Myocyte (in vitro differentiated cells): ENCODE measurements at regions not wholly inside any gene's neighbourhood (a gene's known extent, or its start where the extent isn't known, plus 50 kb on each side); places are given as distances from the start of the nearest gene placed in this dataset.

Experiments
- DNase-seq: peaks from one replicate; pipeline ENCODE4 v3.0.0-alpha.2; 2012; ENCODE audit warnings: low read depth

DNA sequence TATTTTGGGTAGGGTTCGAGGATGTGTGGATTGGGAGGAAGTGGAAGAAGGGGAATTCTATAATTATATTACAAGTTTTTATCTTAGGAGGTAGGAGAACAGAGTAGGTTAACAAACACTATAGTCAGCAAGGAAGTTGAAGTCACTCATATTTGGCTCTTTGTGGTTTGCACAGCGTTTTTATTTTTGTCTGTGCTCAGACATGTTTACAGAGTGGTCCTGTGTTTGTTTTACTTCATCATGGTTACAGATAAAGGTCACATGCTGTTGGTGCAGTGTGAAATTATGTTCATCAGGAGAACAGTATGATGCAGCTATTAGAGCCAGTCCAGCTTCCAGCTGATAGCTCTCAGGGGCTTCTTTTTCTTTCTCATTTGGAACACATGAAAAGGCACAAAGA, 299.9 kb upstream of the SFRP2 start:
- peak; percentile 36 for DNase-seq

DNA sequence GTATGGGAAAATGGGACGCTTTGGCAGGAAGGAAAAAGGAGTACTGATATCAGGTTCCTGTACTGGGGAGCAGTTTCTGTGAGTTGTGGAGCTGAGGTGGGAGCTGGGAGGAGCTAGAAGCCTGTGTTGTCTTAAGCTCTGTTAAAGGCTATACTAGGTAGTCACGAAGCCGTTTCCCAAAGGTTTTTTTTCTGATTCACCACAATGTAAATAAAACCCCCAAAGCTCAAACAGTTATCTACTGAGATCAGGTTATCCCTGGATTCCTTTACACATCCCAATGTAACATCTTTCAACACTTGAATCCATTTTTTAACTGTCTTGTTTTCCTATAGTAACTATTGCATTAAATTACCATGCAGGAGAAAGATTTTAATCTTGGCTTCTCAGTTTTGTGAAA, 297.4 kb upstream of the SFRP2 start:
- no peak for DNase-seq

DNA sequence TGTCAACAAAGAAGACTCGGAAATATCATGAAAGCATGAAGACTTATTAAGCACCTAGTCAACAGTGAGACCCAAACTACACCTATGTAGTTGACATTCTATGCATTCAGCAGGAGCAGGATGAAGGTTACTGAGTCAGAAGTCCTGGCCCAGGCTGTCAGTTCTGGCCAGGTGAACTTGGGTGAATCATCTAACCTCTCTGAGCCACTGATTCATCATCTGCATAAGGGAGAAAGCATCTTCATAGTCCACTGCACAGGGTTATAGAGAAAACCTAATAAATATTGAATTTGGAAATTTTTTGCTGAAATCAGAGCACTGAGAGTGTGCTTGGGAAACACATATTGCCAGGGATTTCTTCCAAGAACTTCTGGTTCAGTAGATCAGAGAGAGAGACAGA, 296.0 kb upstream of the SFRP2 start:
- DNase-seq = no peak

DNA sequence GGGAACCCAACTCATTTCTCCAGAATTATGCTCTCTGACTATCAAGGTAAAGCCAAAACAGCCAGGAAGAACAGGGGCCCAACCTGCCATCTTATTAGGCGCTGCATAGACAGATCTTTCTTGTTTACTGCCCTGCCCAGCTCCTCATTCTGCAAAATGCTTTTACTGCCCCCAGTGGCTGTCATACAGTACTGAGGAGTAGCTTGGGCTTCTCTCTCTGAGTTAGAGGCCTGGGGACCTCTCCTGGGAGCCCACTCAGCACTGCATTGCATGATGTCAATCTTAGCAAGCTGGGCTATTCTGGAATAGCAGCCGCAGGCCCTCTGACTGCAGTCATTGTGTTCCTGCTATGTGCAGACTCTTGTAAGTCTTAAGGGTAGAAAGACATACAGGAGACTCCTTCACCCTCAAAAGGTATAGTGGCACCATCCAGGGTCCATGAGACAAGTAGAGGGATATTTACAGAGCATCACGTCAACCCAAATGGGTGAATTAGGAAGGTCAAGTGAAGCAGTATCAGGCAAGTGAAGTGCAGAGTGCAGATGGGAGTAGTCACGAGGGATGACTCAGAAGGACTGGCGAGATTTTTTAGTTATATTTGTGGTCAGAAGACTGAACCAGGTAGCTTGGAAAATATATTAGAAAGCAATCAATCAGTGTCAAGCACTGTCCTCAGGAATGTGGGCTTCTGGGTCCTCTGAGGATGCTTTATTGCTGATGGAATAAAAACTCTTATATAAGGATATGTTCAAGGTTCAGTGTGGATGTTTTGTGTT, 294.1 kb upstream of the SFRP2 start:
- peak; percentile 44 for DNase-seq

DNA sequence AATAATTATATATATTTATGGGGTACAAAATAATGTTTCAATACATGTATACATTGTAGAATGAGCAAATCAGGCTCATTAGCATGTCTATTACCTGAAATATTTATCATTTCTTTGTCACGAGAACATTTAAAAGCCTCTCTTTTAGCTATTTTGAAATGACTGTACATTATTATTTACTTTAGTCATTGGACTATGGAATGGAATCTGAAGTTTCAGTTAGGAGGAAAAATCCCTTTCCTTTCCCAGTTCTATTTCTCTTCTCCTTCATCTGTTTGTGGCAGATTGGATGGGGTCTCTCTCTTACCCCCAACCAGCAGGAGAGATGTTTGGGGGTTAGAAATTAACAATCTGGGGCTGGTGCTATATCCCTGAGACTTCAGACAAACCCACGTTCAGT, 292.5 kb upstream of the SFRP2 start:
- DNase-seq = no peak

DNA sequence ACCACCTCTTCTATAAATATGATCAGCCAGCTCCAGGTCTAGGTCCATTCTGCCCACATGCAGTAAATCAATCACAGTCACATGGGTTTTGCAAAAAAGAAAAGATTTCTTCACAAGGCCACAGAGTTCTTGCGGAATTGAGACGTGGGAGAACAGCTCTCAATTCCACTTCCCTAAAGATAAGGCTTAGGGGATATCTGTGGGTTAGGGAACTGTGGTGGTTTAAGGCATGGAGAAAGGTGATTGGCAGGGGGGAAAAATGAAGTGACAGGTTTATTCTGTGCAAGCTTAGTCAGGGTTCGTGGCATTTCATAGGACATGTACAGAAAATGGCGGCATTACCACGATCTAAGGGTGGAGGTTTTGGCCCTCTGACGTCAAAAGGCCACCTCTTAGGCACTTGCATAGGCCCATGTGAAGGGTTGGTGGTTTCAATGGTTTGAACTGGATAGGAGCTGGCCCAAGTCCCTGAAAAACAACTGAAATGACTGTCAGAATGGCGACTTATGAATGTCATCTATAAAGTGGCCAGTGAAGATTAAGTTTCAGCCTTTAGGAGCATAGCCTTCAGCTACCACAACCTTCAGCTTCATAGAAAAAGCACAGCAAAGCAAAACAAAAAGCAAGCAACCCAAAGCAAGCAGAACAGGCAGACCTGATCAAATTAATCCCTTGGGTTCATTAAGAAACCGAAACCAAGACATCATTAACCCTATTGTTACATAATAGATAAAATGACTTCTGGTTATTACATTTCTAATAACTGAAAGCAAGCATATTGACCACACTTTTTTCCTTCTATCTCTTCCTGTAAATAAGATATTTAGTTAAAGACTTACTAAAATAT, 289.8 kb upstream of the SFRP2 start:
- DNase-seq = no peak

DNA sequence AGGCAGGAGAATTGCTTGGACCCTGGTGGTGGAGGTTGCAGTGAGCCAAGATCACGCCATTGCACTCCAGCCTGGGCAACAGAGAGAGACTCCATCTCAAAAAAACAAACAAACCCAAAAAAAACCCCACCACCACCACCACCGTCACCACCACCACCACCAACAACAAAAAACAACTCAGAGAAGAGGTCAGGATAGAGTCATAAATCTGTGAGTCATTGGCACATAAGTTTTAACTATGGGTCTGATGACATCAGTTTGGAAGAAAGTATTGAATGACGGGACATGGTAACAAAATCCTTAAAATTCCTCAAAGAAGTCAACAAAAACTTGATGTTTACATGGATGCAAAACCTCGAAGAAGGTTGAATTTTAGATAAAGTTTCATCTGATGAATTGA, 288.0 kb upstream of the SFRP2 start:
- no peak for DNase-seq

DNA sequence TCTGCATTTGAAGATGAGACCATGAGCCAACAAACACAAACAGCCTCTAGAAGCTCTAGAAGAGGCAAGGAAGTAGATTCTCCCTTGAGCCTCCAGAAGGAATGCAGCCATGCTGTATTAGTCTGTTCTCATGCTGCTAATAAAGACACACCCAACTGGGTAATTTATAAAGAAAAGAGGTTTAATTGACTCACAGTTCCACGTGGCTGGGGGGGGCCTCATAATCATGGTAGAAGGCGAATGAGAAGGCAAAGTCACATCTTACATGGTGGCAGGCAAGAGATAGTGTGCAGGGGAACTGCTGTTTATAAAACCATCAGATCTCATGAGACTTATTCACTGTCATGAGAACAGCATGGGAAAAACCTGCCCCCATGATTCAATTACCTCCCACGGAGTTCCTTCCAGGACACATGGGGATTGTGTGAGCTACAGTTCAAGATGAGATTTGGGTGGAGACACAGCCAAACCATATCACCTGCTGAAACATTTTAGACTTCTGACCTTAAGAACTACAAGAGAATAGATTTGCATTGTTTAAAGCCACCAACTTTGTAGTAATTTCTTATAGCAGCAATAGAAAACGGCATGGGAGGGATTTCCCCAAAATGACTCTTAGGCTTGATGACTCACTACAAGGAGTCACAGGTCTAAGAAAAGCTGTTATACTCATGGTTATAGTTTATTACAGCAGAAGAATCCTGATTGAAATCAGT, 284.4 kb upstream of the SFRP2 start:
- peak; percentile 57 for DNase-seq

DNA sequence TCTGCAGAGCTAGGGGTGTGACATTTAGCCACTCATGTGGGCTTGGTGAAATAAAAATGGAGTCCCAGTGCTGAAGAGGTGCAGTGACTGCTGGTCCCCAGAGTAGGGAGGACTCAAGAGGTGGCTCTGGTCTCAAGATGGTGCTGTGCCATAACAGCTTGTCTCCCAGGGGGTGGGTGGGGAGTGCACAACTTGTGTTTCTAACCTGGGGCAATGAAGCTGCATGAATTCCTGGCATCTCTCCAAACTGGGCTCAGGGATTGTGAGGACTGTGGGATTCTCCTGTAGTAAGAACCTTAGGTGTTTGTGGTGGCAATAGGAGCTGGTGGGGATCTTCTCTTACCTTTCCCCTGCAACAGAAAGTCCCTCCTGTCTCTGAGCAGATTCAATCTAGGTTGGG, 278.9 kb upstream of the SFRP2 start:
- no peak for DNase-seq

DNA sequence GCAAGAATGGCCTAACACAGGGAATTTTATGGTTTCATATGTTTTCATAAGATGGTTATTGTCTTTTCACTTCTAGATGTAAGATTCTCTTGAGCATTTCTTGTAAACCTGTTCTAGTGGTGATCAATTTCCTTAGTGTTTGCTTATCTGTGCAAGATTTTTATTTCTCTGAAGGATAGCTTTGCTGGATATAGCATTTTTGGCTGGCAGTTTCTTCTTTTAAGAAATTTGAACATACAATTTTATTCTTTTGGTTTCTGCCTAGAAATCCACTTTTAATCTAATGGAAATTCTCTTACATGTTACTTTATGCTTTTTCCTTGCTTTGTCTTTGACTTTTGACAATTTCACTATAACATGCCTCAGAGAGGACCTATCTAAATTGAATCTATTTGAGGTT, 276.5 kb upstream of the SFRP2 start:
- DNase-seq = no peak

DNA sequence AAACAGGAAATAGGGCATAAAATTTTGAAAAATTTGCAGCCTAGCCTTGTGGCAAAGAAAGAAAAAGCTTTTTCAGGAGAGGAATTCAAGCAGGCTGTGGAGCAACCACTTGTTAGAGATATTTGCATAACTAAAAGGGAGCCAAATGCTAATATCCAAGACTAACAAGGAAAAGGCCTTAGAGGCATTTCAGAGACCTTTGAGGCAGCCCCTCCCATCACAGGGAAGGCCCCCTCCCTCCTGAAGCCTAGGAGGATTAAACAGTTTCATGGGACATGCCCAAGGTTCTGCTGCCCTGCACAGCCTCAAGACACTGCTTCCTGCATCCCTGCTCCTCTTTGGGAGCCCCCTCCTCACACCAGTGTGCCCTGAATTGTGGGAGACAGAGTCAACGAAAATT, 275.4 kb upstream of the SFRP2 start:
- DNase-seq = no peak

DNA sequence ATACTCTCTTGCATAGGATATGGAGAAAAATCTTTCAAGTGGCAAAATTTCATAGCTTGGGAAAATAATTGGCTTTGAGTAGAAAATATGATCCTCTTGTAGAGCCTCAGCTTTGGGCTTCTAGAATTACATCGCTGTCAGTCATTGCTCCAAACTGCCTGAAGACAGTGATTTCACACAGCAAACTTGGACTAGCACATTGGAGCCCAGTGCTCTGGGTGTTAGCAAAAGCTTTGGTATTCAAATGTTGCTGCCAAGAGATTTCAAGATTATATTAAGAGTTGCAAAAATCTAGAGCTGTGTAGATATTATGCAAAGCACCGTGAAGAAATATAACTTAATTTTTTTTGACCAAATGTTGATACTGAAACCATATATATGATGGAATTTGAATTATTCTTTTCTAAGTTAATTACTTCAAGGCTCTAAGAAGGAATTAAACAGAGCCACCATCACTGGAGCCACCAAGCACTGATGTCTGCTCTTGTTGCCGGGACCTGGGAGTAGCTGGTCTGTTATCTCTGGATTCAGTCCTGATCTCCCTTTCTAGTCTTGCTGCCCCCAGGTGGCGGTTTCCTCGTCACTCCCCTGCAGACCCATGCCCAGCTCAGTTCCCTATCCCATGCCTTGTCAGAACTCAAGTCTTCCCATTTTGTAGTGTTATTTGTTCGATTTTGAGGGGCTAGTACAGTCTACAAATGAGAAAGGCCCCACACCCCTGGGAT, 260.7 kb upstream of the SFRP2 start:
- DNase-seq = peak; percentile 69

DNA sequence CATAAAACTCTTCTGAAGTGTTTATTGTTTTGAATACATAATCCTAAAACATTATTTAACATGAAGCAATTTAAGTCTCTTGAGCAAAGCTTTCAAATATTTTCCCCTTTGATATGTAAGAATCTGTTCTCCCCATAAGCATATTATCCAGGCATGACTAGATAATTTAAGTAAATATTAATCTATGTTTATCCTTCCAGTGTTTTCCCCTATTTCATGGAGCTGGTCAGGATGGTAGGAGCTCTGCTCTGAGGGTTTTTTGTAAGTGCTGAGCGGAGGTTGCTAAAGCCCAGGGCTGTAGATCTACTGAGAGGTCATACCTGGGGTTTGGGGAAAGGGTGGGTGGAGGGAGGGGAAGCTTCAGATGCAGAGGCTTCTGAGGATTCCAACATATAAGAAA, 258.9 kb upstream of the SFRP2 start:
- no peak for DNase-seq

DNA sequence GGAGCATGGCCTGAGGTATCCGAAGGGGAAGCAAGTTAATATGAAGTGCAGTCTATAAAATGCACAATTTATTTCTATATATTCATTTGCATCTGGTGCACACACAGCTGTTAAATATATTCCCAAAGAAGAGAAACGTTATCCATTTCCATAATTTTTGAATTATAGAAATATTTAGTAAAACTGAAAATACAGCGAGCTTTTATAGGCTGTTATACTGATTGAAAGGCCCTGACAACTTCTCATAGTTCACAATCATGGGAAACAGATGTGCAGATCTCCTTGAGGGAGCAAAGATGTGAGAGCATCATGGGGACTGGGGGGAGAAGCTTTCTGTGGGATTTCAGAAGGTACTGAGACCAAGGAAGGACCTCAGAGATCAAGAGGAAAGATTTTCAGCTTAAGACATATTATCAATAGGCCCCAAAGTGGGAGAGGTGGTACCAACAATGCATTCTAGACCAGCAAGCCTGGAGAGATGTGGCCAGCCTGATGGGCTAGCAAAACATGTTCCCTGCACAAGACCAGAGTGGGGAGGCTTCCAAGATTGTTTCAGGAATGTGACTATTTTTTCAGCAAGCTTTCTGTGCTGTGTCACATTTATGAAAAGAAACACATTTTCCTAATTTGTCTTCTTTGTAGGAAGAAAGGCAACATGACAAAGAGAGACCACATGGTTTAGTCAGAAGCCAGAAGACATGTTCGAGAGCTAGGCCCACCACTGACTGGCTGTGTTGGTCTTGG, 256.0 kb upstream of the SFRP2 start:
- DNase-seq = no peak

DNA sequence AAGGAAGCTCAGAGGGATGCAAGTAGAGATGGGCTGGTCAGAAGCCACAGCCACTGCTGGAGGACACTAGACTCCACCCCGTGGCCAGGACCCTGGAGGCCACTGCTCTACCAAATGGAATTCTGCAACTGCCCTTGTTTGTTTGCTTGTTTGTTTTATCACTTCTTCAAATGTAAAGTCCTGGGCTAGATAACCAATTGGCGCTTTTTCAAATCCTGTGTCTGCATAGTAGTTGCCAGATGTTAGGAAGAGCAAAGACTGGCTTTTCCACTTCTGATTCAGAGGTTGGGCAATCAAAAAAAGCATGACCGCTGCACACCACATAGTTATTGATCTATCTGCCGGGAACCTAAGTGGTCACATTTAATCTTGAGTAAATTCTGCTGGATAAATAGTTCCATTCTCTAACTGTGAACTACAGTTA, 255.2 kb upstream of the SFRP2 start:
- peak; percentile 18 for DNase-seq

DNA sequence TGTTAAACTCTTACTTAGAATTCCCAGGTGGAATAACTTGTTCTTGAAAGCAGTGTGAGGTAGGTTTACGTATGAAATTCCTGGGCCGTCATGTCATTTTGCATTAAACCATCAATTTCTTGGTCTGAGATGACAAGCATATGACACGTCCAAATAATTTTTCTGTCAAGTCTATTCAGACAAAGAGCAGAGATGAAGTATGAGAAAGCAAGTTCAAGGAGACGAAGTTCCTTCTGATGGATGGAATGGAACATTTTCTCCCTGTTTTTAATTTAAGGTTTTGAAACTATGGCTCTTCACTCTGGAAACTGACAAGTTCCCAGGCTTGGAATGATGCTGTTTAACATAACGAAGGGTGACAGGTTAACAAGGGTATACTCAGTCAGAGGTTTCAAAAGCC, 252.8 kb upstream of the SFRP2 start:
- DNase-seq = no peak

DNA sequence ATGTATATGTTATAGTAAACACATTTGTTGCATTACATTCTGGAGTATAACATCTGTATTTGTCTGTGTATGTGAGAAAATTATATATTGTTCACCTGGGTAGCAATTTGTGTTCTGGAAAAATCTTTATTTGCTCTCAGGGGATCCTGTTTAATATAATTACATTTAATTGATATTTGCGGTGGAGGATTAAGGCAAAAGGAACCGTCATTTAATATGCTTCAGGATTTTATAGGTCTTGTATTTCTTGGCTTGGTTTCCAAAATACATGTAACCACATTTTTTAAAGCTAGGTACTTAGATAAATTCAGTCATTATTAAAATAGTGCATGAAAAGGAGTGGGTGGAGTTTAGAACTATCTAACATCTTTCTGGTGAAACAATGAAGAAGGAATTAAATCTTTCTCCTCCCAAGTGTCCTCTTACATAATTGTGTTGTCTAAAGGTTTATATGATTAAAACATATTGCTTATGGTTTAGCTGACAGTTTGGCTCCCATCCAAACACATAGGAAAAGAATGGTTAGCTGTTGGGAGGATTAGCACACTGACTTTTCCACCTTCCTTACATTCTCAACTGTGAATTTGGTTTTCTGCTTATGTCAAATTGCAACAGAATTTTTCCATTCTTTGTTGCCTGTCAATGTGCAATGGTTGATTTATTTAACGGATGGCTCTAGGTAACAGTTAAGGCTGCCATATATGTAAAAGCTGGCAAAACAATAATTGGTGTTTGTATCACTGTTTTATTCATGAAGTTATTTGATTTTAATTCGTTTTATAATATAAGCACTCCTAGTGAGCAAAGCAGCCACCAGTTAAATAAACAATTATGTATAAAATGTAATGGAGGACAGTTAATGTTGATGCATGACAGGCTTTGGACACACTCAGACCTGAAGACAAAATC, 250.8 kb upstream of the SFRP2 start:
- DNase-seq = no peak

DNA sequence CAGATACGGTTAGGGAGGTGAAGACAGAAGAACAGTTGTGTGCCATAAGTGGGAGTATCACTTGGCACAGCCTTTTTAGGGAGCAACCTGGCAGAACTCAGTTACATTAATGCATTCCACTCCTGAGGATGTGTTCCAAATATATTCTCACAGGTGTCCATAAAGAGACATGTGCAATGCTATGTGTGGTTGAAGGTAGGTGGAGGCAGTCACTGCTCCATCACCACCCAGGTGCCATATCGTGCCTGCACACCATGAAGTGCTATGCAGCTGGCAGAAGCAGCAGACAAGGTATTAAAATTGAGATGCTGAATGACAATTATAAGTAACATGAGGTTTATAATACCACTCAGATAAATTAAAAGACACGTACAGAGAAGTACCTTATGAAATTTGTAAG, 248.0 kb upstream of the SFRP2 start:
- DNase-seq = no peak

DNA sequence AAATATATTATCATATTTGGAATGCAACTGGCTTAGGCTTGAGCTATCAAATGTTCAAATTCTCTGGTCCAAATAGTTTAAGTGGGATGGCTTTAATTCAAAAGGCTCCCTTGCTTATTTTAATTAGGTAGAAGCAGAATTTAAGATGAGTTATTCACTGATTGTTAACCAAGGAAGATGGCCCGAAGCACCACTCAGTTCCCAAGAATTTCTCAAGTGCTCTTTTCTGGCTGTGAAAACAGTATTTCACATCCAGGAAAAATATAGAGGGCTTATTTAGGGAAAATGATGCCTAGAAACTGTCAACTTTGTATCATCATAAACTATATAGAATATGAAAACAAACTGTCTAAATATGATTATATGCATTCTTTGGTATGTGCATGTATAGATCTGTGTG, 246.5 kb upstream of the SFRP2 start:
- no peak for DNase-seq

DNA sequence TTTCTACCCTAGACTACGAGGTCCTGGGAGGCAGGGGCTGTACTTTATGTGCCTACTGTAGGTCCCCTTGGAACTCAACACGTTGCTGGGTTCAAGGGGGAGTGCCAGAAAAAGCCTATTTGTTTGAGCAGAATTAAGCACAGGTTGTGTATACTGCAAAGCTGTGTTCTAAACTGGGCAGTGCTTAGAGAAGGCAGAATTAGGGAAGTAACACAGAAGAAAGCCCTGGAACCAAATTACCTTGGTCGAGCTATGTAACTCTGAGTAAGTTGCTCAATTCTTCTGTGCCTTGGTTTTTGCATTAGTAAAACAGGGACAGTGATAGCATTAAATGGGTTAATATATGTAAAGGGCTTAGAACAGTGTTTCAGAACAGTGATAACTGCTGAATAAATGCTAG, 245.0 kb upstream of the SFRP2 start:
- no peak for DNase-seq
